OCI-LY1 (cell line): ENCODE measurements at regions not wholly inside any gene's neighbourhood (a gene's known extent, or its start where the extent isn't known, plus 50 kb on each side); places are given as distances from the start of the nearest gene placed in this dataset.

Experiments used
- H2AFZ ChIP-seq: fragments of 200-600 bp; sonication (generic), shearing (Covaris generic); 2 replicates; pipeline ENCODE4 v1.6.0; 2014; ENCODE audit warnings: antibody characterized with exemption, mild to moderate bottlenecking, low read length
- H3F3A ChIP-seq: fragments of 200-600 bp; sonication (generic), shearing (Covaris generic); 2 replicates; pipeline ENCODE4 v1.6.0; 2014; ENCODE audit warnings: mild to moderate bottlenecking, antibody characterized with exemption, low read length, moderate library complexity; ENCODE audit not compliant: insufficient read depth
- H3K27ac ChIP-seq: fragments of 200-600 bp; sonication (generic); 2 replicates; pipeline ENCODE4 v1.5.1; 2014; ENCODE audit warnings: low read length, mixed run types, mild to moderate bottlenecking, low read depth; ENCODE audit not compliant: poor library complexity, severe bottlenecking
- H3K27me3 ChIP-seq: fragments of 200-600 bp; sonication (generic); 2 replicates; pipeline ENCODE4 v1.6.0; 2014; ENCODE audit warnings: antibody characterized with exemption, mild to moderate bottlenecking, low read length, moderate library complexity; ENCODE audit not compliant: insufficient read depth
- H3K36me3 ChIP-seq: fragments of 200-600 bp; sonication (generic); 2 replicates; pipeline ENCODE4 v1.6.1; 2014; ENCODE audit warnings: mild to moderate bottlenecking, antibody characterized with exemption, low read length, moderate library complexity, mixed read lengths; ENCODE audit not compliant: insufficient read depth
- H3K4me1 ChIP-seq: fragments of 200-600 bp; sonication (generic); 2 replicates; pipeline ENCODE4 v1.5.1; 2014; ENCODE audit warnings: mild to moderate bottlenecking, low read length, moderate library complexity; ENCODE audit not compliant: insufficient read depth, severe bottlenecking
- H3K4me2 ChIP-seq: fragments of 200-600 bp; sonication (generic), shearing (Covaris generic); 2 replicates; pipeline ENCODE4 v1.6.1; 2014; ENCODE audit warnings: low read length
- H3K4me3 ChIP-seq: fragments of 200-600 bp; sonication (generic); 2 replicates; pipeline ENCODE4 v1.5.1; 2014; ENCODE audit warnings: low read length, low read depth, mild to moderate bottlenecking, mixed read lengths; ENCODE audit not compliant: poor library complexity, severe bottlenecking
- H3K79me2 ChIP-seq: fragments of 200-600 bp; shearing (Covaris generic); 2 replicates; pipeline ENCODE4 v1.6.1; 2016; ENCODE audit warnings: mixed run types, low read length, mixed read lengths; ENCODE audit not compliant: insufficient read depth
- H3K9ac ChIP-seq: fragments of 200-600 bp; sonication (generic), shearing (Covaris generic); 2 replicates; pipeline ENCODE4 v1.6.1; 2014; ENCODE audit warnings: mild to moderate bottlenecking, low read length, mixed read lengths
- H3K9me2 ChIP-seq: fragments of 200-600 bp; sonication (generic), shearing (Covaris generic); 2 replicates; pipeline ENCODE4 v1.6.1; 2014; ENCODE audit warnings: low read depth, mild to moderate bottlenecking, low read length, mixed read lengths
- H3K9me3 ChIP-seq: fragments of 200-600 bp; shearing (Covaris generic); 2 replicates; pipeline ENCODE4 v1.6.1; 2014; ENCODE audit warnings: low read length, mixed read lengths
- H4K20me1 ChIP-seq: fragments of 200-600 bp; sonication (generic), shearing (Covaris generic); 2 replicates; pipeline ENCODE4 v1.6.0; 2016; ENCODE audit warnings: mild to moderate bottlenecking, low read length; ENCODE audit not compliant: insufficient read depth
- EZH2 ChIP-seq: fragments of 200-600 bp; sonication (generic), shearing (Covaris generic); IDR thresholded peaks from 2 replicates; pipeline ENCODE4 v1.8.0; 2017; ENCODE audit warnings: borderline replicate concordance, mixed run types, mild to moderate bottlenecking, antibody characterized with exemption, low read length, moderate library complexity, mixed read lengths
- TF ChIP-seq, protein P1 (sequence below): fragments of 200-600 bp; sonication (generic), shearing (Covaris generic); IDR thresholded peaks from 2 replicates; pipeline ENCODE4 v1.5.1; 2017; ENCODE audit warnings: mild to moderate bottlenecking, antibody characterized with exemption, low read length, moderate library complexity, mixed read lengths

- H3K36me3 ChIP-seq = no peaks in the 10 kb centered on the region
- H3K27me3 ChIP-seq = no peaks in the 10 kb centered on the region
- H4K20me1 ChIP-seq = no peaks in the 10 kb centered on the region
- H3K4me2 ChIP-seq = no peak overlapping the region
- no peaks in the 10 kb centered on the region for H3K9me2 ChIP-seq
- H3K4me1 ChIP-seq = no peaks in the 10 kb centered on the region
- no peaks in the 10 kb centered on the region for H3K9me3 ChIP-seq
- no peak overlapping the region for H3K27ac ChIP-seq
- no peaks in the 10 kb centered on the region for H3F3A ChIP-seq
- H3K79me2 ChIP-seq = no peaks in the 10 kb centered on the region
- no peak overlapping the region for H3K4me3 ChIP-seq
- TF ChIP-seq, protein P1, sequence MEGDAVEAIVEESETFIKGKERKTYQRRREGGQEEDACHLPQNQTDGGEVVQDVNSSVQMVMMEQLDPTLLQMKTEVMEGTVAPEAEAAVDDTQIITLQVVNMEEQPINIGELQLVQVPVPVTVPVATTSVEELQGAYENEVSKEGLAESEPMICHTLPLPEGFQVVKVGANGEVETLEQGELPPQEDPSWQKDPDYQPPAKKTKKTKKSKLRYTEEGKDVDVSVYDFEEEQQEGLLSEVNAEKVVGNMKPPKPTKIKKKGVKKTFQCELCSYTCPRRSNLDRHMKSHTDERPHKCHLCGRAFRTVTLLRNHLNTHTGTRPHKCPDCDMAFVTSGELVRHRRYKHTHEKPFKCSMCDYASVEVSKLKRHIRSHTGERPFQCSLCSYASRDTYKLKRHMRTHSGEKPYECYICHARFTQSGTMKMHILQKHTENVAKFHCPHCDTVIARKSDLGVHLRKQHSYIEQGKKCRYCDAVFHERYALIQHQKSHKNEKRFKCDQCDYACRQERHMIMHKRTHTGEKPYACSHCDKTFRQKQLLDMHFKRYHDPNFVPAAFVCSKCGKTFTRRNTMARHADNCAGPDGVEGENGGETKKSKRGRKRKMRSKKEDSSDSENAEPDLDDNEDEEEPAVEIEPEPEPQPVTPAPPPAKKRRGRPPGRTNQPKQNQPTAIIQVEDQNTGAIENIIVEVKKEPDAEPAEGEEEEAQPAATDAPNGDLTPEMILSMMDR = no peak
- no peak for TF ChIP-seq EZH2
- no peak overlapping the region for H3K9ac ChIP-seq
- H2AFZ ChIP-seq = no peak overlapping the region
Measured at GRCh38 chr3:110909839-110910238, 161.8 kb upstream of the NECTIN3 start.

DNA sequence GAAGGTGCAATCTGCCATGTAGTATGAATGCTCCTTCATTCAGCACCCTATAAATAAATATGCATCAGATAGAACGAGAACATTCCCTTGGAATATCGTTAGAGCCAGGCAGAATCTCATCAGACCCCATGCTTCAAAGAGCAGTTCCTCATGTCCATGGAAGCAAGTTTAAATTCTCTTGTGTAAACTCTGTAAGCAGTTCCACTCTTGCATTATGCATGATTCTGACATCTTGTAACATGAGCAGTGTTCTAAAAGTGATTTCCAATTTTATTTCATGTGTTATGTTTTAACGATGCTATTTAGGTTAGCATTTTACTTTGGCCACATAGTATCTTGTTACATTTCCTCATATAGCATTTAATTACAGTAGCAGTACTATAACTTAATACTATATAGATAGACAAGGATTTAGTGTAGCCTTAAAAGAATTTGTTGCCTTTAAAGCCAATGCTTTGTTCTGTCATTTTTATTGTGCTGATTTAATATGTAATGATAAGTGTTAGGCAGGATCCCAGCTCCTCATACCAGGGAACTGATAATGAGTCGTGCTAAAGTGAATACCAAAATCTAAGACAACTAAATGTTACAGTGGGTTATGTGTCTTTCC lies 161.2 kb upstream of the NECTIN3 start:
- Histone ChIP-seq H3K4me1 (no peaks in the 10 kb centered on the region), H3F3A (no peaks in the 10 kb centered on the region), H3K27ac (no peak overlapping the region), H3K4me2 (no peak overlapping the region), H3K9me3 (no peaks in the 10 kb centered on the region), H3K9me2 (no peaks in the 10 kb centered on the region), H3K4me3 (no peak overlapping the region), H3K36me3 (no peaks in the 10 kb centered on the region), H4K20me1 (no peaks in the 10 kb centered on the region), H2AFZ (no peak overlapping the region), H3K79me2 (no peaks in the 10 kb centered on the region), H3K9ac (no peak overlapping the region), H3K27me3 (no peaks in the 10 kb centered on the region)
- TF ChIP-seq, protein P1 = no peak
- no peak for TF ChIP-seq EZH2

DNA sequence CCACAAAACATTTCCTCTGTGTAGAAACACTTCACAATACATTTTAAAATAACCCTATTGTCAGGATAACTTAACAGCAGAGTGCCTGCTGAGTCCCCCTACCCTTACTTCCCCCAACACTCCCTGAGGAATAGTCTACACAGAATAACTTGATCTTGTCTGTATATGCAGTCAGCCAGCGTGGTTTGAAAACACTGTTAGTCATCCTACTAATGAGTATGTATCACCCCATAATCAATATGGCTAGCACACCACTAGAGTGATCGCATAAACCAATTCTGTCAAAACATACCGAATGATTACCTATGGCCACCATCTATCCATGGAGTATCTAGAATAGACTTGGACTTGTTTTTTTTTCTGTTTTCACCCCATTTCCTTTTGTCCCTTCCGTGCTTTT lies 152.7 kb upstream of the NECTIN3 start:
- H3K79me2 ChIP-seq = no peaks in the 10 kb centered on the region
- no peak overlapping the region for H3K4me3 ChIP-seq
- H4K20me1 ChIP-seq = no peaks in the 10 kb centered on the region
- no peak overlapping the region for H3K27ac ChIP-seq
- H2AFZ ChIP-seq = no peak overlapping the region
- no peak overlapping the region for H3K9ac ChIP-seq
- H3K36me3 ChIP-seq = no peaks in the 10 kb centered on the region
- TF ChIP-seq EZH2 = no peak
- TF ChIP-seq, protein P1 = no peak
- no peaks in the 10 kb centered on the region for H3K27me3 ChIP-seq
- H3K9me3 ChIP-seq = no peaks in the 10 kb centered on the region
- H3K9me2 ChIP-seq = no peaks in the 10 kb centered on the region
- H3K4me1 ChIP-seq = no peaks in the 10 kb centered on the region
- H3F3A ChIP-seq = no peaks in the 10 kb centered on the region
- H3K4me2 ChIP-seq = no peak overlapping the region
